ENCODE measurements at regions not wholly inside any gene's neighbourhood (a gene's known extent, or its start where the extent isn't known, plus 50 kb on each side); places are given as distances from the start of the nearest gene placed in this dataset.

DNA sequence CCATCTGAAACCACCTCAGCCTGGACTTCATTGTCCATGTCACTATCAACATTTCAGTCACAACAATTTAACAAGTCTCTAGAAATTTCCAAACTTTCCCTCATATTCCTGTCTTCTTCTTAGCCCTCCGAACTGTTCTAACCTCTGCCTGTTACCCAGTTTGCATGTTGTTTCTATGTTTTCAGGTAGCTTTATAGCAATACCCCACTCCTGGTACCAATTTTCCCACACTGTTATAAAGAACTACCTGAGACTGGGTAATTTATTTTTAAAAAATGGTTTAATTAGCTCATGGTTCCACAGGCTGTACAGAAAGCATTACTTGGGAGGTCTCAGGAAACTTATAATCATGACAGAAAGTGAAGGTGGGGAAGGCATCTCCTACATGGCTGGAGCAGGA, 679.2 kb upstream of the FRG1 start:
- Mint-ChIP-seq H3K36me3 (ENCODE audit: unreplicated experiment) (peaks cover 8% of the 10 kb centered on the region), H3K27me3 (ENCODE audit: unreplicated experiment) (no peaks in the 10 kb centered on the region), H3K9me3 (ENCODE audit: unreplicated experiment) (peaks cover 3% of the 10 kb centered on the region), H3K4me3 (ENCODE audit: unreplicated experiment) (no peak overlapping the region), H3K27ac (ENCODE audit: unreplicated experiment) (no peak overlapping the region), H3K4me1 (ENCODE audit: low read depth, unreplicated experiment) (no peaks in the 10 kb centered on the region)
- TF ChIP-seq, protein P1, sequence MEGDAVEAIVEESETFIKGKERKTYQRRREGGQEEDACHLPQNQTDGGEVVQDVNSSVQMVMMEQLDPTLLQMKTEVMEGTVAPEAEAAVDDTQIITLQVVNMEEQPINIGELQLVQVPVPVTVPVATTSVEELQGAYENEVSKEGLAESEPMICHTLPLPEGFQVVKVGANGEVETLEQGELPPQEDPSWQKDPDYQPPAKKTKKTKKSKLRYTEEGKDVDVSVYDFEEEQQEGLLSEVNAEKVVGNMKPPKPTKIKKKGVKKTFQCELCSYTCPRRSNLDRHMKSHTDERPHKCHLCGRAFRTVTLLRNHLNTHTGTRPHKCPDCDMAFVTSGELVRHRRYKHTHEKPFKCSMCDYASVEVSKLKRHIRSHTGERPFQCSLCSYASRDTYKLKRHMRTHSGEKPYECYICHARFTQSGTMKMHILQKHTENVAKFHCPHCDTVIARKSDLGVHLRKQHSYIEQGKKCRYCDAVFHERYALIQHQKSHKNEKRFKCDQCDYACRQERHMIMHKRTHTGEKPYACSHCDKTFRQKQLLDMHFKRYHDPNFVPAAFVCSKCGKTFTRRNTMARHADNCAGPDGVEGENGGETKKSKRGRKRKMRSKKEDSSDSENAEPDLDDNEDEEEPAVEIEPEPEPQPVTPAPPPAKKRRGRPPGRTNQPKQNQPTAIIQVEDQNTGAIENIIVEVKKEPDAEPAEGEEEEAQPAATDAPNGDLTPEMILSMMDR (IDR thresholded peaks at IDR 0.05; ENCODE audit: partially characterized antibody, unreplicated experiment) = no peak
- no peak for DNase-seq

DNA sequence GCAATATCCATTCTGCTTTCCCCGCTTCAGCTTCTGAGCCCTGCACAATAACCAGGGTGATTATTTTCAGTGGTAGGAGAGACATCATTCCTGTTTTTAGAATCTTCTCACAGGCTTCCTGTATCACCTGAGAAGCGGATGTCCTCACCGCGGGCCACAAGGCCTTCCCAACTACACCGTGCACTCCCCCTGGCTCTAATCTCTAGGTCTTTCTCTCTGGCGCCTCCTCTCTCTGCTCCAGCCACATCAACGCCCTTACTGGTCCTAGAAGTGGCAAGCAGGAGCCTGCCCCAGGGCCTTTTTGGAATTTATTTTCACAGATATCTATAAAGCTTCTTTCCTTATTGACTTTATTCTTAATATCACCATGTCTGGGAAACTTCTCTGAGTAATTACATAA, 675.2 kb upstream of the FRG1 start:
- Mint-ChIP-seq H3K36me3 (ENCODE audit: unreplicated experiment) (peaks cover 8% of the 10 kb centered on the region), H3K9me3 (ENCODE audit: unreplicated experiment) (peaks cover 5% of the 10 kb centered on the region), H3K27me3 (ENCODE audit: unreplicated experiment) (peaks cover 2% of the 10 kb centered on the region), H3K27ac (ENCODE audit: unreplicated experiment) (no peak overlapping the region), H3K4me1 (ENCODE audit: low read depth, unreplicated experiment) (no peaks in the 10 kb centered on the region), H3K4me3 (ENCODE audit: unreplicated experiment) (no peak overlapping the region)
- no peak for DNase-seq
- TF ChIP-seq, protein P1 (IDR thresholded peaks at IDR 0.05; ENCODE audit: partially characterized antibody, unreplicated experiment) = no peak

DNA sequence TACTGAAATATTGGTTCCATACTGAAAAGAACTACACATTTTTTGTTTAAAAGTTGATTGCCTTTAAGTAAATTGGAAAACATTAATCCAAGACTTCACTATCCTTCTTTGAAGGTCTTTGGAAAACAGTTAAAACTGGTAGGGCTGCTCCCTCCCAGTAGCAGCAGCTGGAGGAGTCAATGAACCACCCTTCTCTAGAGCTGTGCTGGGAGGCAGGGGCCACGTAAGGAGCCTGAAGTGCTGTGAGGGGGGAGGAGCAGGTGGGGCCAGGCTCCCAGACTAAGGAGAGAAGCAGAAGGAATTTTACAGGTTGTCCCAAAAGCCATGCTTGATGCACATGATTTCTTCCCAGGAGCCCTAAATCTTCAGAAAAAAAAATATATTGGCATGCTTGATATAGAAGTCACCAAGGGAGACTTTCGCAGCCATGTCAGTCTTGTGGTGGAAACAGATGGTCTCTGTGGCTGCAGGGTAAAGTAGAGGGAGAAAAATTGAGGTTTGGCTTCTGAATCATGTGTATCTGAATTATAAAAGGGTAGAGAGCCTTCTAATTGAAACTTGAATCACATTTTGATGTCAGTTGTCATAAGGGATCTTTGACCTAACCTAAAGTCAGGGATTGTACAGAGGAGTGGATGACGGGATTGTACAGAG, 673.2 kb upstream of the FRG1 start:
- Mint-ChIP-seq H3K4me3 (ENCODE audit: unreplicated experiment) (no peak overlapping the region), H3K27ac (ENCODE audit: unreplicated experiment) (no peak overlapping the region), H3K9me3 (ENCODE audit: unreplicated experiment) (peaks cover 1% of the 10 kb centered on the region), H3K4me1 (ENCODE audit: low read depth, unreplicated experiment) (no peaks in the 10 kb centered on the region), H3K36me3 (ENCODE audit: unreplicated experiment) (no peaks in the 10 kb centered on the region), H3K27me3 (ENCODE audit: unreplicated experiment) (peaks cover 2% of the 10 kb centered on the region)
- DNase-seq = no peak
- TF ChIP-seq, protein P1 (IDR thresholded peaks at IDR 0.05; ENCODE audit: partially characterized antibody, unreplicated experiment) = no peak

GRCh38 chr4:189278597-189279165, 662.0 kb upstream of the FRG1 start:
- no peak overlapping the region for H3K27ac Mint-ChIP-seq (ENCODE audit: unreplicated experiment)
- H3K4me1 Mint-ChIP-seq (ENCODE audit: low read depth, unreplicated experiment) = no peaks in the 10 kb centered on the region
- H3K27me3 Mint-ChIP-seq (ENCODE audit: unreplicated experiment) = peaks cover 2% of the 10 kb centered on the region
- TF ChIP-seq, protein P1 (IDR thresholded peaks at IDR 0.05; ENCODE audit: partially characterized antibody, unreplicated experiment) = no peak
- H3K36me3 Mint-ChIP-seq (ENCODE audit: unreplicated experiment) = no peaks in the 10 kb centered on the region
- DNase-seq = no peak
- peaks cover 6% of the 10 kb centered on the region for H3K9me3 Mint-ChIP-seq (ENCODE audit: unreplicated experiment)
- H3K4me3 Mint-ChIP-seq (ENCODE audit: unreplicated experiment) = no peak overlapping the region

- Mint-ChIP-seq H3K4me3 (ENCODE audit: unreplicated experiment) (no peak overlapping the region), H3K4me1 (ENCODE audit: low read depth, unreplicated experiment) (no peaks in the 10 kb centered on the region), H3K27ac (ENCODE audit: unreplicated experiment) (no peak overlapping the region), H3K36me3 (ENCODE audit: unreplicated experiment) (no peaks in the 10 kb centered on the region), H3K9me3 (ENCODE audit: unreplicated experiment) (peaks cover 6% of the 10 kb centered on the region), H3K27me3 (ENCODE audit: unreplicated experiment) (peaks cover 2% of the 10 kb centered on the region)
- no peak for DNase-seq
- TF ChIP-seq, protein P1 (IDR thresholded peaks at IDR 0.05; ENCODE audit: partially characterized antibody, unreplicated experiment) = no peak
These were observed 661.5 kb upstream of the FRG1 start for GRCh38 chr4:189279188-189279587.

All from glutamatergic neuron (in vitro differentiated cells).